IMR-90 (cell line): ENCODE measurements at regions not wholly inside any gene's neighbourhood (a gene's known extent, or its start where the extent isn't known, plus 50 kb on each side); places are given as distances from the start of the nearest gene placed in this dataset.

Experiments used
- BHLHE40 ChIP-seq: fragments of 150-350 bp; IDR thresholded peaks from 2 replicates; pipeline ENCODE4 v1.6.1; 2016; ENCODE audit warnings: mild to moderate bottlenecking, low read depth, low read length
- CHD1 ChIP-seq: IDR thresholded peaks from 2 replicates; pipeline ENCODE4 v1.6.1; 2012; ENCODE audit warnings: low read depth, low read length, improper control_type of control experiment
- MAFK ChIP-seq: IDR thresholded peaks from 2 replicates; pipeline ENCODE4 v1.6.1; 2012; ENCODE audit warnings: low read depth, low read length, improper control_type of control experiment
- MXI1 ChIP-seq: IDR thresholded peaks from 2 replicates; pipeline ENCODE4 v1.6.1; 2012; ENCODE audit warnings: low read depth, mild to moderate bottlenecking, low read length, moderate library complexity, borderline replicate concordance
- POLR2A ChIP-seq: IDR thresholded peaks from 2 replicates; pipeline ENCODE4 v1.6.1; 2012; ENCODE audit warnings: mild to moderate bottlenecking, low read depth, low read length
- RAD21 ChIP-seq: IDR thresholded peaks from 2 replicates; pipeline ENCODE4 v1.6.1; 2012; ENCODE audit warnings: low read length, improper control_type of control experiment
- SMC3 ChIP-seq: fragments of 150-350 bp; IDR thresholded peaks from 2 replicates; pipeline ENCODE4 v1.6.1; 2016; ENCODE audit warnings: low read depth, mild to moderate bottlenecking, antibody characterized with exemption, low read length, moderate library complexity
- TF ChIP-seq, protein P1 (sequence below): conservative IDR thresholded peaks from 2 replicates; pipeline ENCODE4 v1.5.1; 2012; ENCODE audit warnings: mild to moderate bottlenecking, low read depth, low read length, improper control_type of control experiment

GRCh38 chr7:124267154-124267553 lies 234.3 kb upstream of the TMEM229A start:
- TF ChIP-seq CHD1 = no peak
- TF ChIP-seq, protein P1, sequence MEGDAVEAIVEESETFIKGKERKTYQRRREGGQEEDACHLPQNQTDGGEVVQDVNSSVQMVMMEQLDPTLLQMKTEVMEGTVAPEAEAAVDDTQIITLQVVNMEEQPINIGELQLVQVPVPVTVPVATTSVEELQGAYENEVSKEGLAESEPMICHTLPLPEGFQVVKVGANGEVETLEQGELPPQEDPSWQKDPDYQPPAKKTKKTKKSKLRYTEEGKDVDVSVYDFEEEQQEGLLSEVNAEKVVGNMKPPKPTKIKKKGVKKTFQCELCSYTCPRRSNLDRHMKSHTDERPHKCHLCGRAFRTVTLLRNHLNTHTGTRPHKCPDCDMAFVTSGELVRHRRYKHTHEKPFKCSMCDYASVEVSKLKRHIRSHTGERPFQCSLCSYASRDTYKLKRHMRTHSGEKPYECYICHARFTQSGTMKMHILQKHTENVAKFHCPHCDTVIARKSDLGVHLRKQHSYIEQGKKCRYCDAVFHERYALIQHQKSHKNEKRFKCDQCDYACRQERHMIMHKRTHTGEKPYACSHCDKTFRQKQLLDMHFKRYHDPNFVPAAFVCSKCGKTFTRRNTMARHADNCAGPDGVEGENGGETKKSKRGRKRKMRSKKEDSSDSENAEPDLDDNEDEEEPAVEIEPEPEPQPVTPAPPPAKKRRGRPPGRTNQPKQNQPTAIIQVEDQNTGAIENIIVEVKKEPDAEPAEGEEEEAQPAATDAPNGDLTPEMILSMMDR = no peak
- TF ChIP-seq POLR2A = no peak
- TF ChIP-seq RAD21 = no peak
- no peak for TF ChIP-seq BHLHE40
- no peak for TF ChIP-seq MXI1
- TF ChIP-seq SMC3 = no peak
- TF ChIP-seq MAFK = no peak
